A549 (cell line): ENCODE measurements at regions not wholly inside any gene's neighbourhood (a gene's known extent, or its start where the extent isn't known, plus 50 kb on each side); places are given as distances from the start of the nearest gene placed in this dataset.

Experiments
- ATAC-seq, 2 experiments: fragments of 200-7000 bp in 1 of 2; fragments of >200 bp in 1 of 2; cut with Nextera tagmentation in 1 of 2; cut with Tn5 transposase in 1 of 2; 3 replicates each; pipeline versions ENCODE4 v1.8.0 to v1.9.1; 2018 to 2020; ENCODE audit warnings: mild to moderate bottlenecking in 1 of 2, moderate library complexity in 1 of 2
- CTCF ChIA-PET: fragments of 300-600 bp; sonication (Branson Sonifier 250); formaldehyde crosslinking; extraction: SDS; loops from one replicate; lab custom pipeline; 2021; ENCODE audit warnings: antibody characterized with exemption, inconsistent platforms; lab: Yijun Ruan, JAX
- POLR2A ChIA-PET: fragments of 350-600 bp; formaldehyde crosslinking; extraction: SDS; loops from one replicate; lab custom pipeline; 2021; ENCODE audit warnings: antibody characterized with exemption, inconsistent platforms; lab: Yijun Ruan, JAX
- DNase-seq, 2 experiments: peaks; one replicate each; pipeline versions ENCODE4 v3.0.0 to v3.0.0-alpha.2; 2011 to 2016; ENCODE audit warnings: low read depth in 1 of 2, low spot score in 1 of 2
- FAIRE-seq: peaks from 2 replicates; lab custom pipeline; 2011; peaks lifted over from hg19 to GRCh38; lab: Jason Lieb, UNC
- H3K27ac ChIP-seq, 2 experiments: fragments of >200 bp; sonication (Bioruptor Twin); formaldehyde crosslinking; 3 replicates each; pipeline ENCODE4 v1.5.1; 2016 to 2017
- H3K4me1 ChIP-seq: fragments of >200 bp; sonication (Bioruptor Twin); formaldehyde crosslinking; 3 replicates; pipeline ENCODE4 v1.6.1; 2016
- H3K4me2 ChIP-seq: fragments of >200 bp; sonication (Bioruptor Twin); formaldehyde crosslinking; 3 replicates; pipeline ENCODE4 v1.6.1; 2016
- H3K4me3 ChIP-seq: fragments of >200 bp; sonication (Bioruptor Twin); formaldehyde crosslinking; 3 replicates; pipeline ENCODE4 v1.5.1; 2016
- H3K9me3 ChIP-seq: fragments of >200 bp; sonication (Bioruptor Twin); formaldehyde crosslinking; 3 replicates; pipeline ENCODE4 v1.6.1; 2016
- CBX2 ChIP-seq: fragments of 200-600 bp; sonication (generic); IDR thresholded peaks from 2 replicates; pipeline ENCODE4 v1.6.1; 2016; ENCODE audit warnings: low read depth, mild to moderate bottlenecking, borderline replicate concordance
- CBX8 ChIP-seq: fragments of 200-600 bp; sonication (generic); IDR thresholded peaks from 2 replicates; pipeline ENCODE4 v1.6.1; 2016
- CHD2 ChIP-seq: fragments of 150-350 bp; IDR thresholded peaks from 2 replicates; pipeline ENCODE4 v1.6.1; 2014; ENCODE audit warnings: low read length; ENCODE audit not compliant: partially characterized antibody
- EHMT2 ChIP-seq: fragments of 200-600 bp; sonication (generic); IDR thresholded peaks from 2 replicates; pipeline ENCODE4 v1.6.1; 2016; ENCODE audit warnings: antibody characterized with exemption, low read depth, mild to moderate bottlenecking, moderate library complexity
- EP300 ChIP-seq, 2 experiments: fragments of >200 bp; sonication (Bioruptor Twin); formaldehyde crosslinking; IDR thresholded peaks; 2 replicates in 1 of 2; 3 replicates in 1 of 2; pipeline ENCODE4 v1.6.1; 2016 to 2017
- ESRRA ChIP-seq: fragments of 150-350 bp; IDR thresholded peaks from 2 replicates; pipeline ENCODE4 v1.6.1; 2014; ENCODE audit warnings: mild to moderate bottlenecking, low read length, borderline replicate concordance
- FOXS1 ChIP-seq: fragments of 250-450 bp; sonication (Bioruptor Pico); IDR thresholded peaks from 2 replicates; pipeline ENCODE4 v1.5.0; 2020; ENCODE audit warnings: mild to moderate bottlenecking, moderate library complexity
- HDAC2 ChIP-seq: fragments of 200-600 bp; sonication (generic); IDR thresholded peaks from 2 replicates; pipeline ENCODE4 v1.6.1; 2016
- KDM1A ChIP-seq: fragments of 200-600 bp; sonication (generic); IDR thresholded peaks from 2 replicates; pipeline ENCODE4 v1.6.1; 2016; ENCODE audit warnings: low read depth, mild to moderate bottlenecking
- KDM5A ChIP-seq: fragments of 200-600 bp; sonication (generic); IDR thresholded peaks from 2 replicates; pipeline ENCODE4 v1.6.1; 2016; ENCODE audit warnings: antibody characterized with exemption, mild to moderate bottlenecking
- NR3C1 ChIP-seq: fragments of >200 bp; sonication (Bioruptor Twin); formaldehyde crosslinking; IDR thresholded peaks from 3 replicates; pipeline ENCODE4 v1.6.1; 2017
- POLR2AphosphoS2 ChIP-seq: conservative IDR thresholded peaks from 2 replicates; pipeline ENCODE4 v1.6.1; 2012; ENCODE audit warnings: low read length, improper control_type of control experiment, inconsistent platforms
- RNF2 ChIP-seq: fragments of 200-600 bp; sonication (generic); IDR thresholded peaks from 2 replicates; pipeline ENCODE4 v1.6.1; 2016; ENCODE audit warnings: low read depth, mild to moderate bottlenecking, antibody characterized with exemption, moderate library complexity, borderline replicate concordance
- SMC3 ChIP-seq: fragments of >200 bp; sonication (Bioruptor Twin); formaldehyde crosslinking; IDR thresholded peaks from 3 replicates; pipeline ENCODE4 v1.6.1; 2018; ENCODE audit warnings: inconsistent platforms
- TFCP2L1 ChIP-seq: fragments of 250-450 bp; sonication (Bioruptor Pico); IDR thresholded peaks from 2 replicates; pipeline ENCODE4 v1.5.0; 2021; ENCODE audit warnings: mild to moderate bottlenecking
- ZC3H11A ChIP-seq: fragments of 450-650 bp; IDR thresholded peaks from 2 replicates; pipeline ENCODE4 v1.6.1; 2014; ENCODE audit warnings: antibody characterized with exemption, mild to moderate bottlenecking
- ZFP36 ChIP-seq: fragments of 450-650 bp; IDR thresholded peaks from 2 replicates; pipeline ENCODE4 v1.6.1; 2014; ENCODE audit warnings: borderline replicate concordance; ENCODE audit not compliant: partially characterized antibody
- ZNF302 ChIP-seq: fragments of 250-450 bp; sonication (Bioruptor Pico); IDR thresholded peaks from 2 replicates; pipeline ENCODE4 v1.9.0; 2021; ENCODE audit warnings: inconsistent platforms, mild to moderate bottlenecking, moderate library complexity
- WGBS: methylation state at CpG from one replicate; pipeline ENCODE4 v1.1.6; 2017; ENCODE audit errors: missing lambda C conversion rate; 5-methylcytosine and 5-hydroxymethylcytosine counted together
- TF ChIP-seq, protein P1 (sequence below): fragments of 250-450 bp; sonication (Bioruptor Pico); IDR thresholded peaks from 2 replicates; pipeline ENCODE4 v1.5.0; 2021; ENCODE audit warnings: mild to moderate bottlenecking, moderate library complexity, borderline replicate concordance
- TF ChIP-seq, protein P2 (sequence below): fragments of 250-450 bp; sonication (Bioruptor Pico); IDR thresholded peaks from 2 replicates; pipeline ENCODE4 v1.5.0; 2020; ENCODE audit warnings: low read depth, mild to moderate bottlenecking, moderate library complexity
- TF ChIP-seq, protein P3 (sequence below): fragments of >200 bp; sonication (Bioruptor Twin); formaldehyde crosslinking; IDR thresholded peaks from 2 replicates; pipeline ENCODE4 v1.6.1; 2016
- TF ChIP-seq, protein P4 (sequence below): fragments of 200-600 bp; sonication (generic); IDR thresholded peaks from 2 replicates; pipeline ENCODE4 v1.6.1; 2016; ENCODE audit warnings: antibody characterized with exemption, mild to moderate bottlenecking, moderate library complexity

DNA sequence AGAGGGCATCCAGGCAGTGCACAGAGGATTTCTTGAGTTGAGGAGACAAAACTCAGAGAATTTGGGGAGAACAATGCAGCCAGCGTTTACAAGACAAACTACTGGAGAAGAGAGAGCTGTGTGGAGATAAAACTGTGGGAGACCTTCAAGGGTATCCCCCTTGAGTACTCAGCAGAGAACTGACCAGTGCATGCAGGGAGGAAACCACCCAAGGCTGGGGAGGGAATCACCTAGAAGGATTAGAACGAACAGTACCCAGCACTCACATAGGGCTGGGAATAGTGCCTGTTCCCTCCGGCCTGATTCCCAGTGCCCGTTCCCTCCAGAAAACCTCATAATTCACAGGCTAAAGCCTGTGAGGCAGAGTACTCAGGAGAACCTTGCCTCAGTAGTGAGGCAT lies 61.9 kb upstream of the YPEL5 start:
- TF ChIP-seq ZFP36 = no peak
- no peak for TF ChIP-seq TFCP2L1 (CRISPR knock-in tag)
- no peak for TF ChIP-seq FOXS1 (CRISPR knock-in tag)
- TF ChIP-seq CBX8 = no peak
- no peak for TF ChIP-seq ZC3H11A
- no peak for TF ChIP-seq RNF2
- TF ChIP-seq SMC3 = no peak
- no peak for TF ChIP-seq CBX2
- no peak for TF ChIP-seq HDAC2
- TF ChIP-seq, protein P1, sequence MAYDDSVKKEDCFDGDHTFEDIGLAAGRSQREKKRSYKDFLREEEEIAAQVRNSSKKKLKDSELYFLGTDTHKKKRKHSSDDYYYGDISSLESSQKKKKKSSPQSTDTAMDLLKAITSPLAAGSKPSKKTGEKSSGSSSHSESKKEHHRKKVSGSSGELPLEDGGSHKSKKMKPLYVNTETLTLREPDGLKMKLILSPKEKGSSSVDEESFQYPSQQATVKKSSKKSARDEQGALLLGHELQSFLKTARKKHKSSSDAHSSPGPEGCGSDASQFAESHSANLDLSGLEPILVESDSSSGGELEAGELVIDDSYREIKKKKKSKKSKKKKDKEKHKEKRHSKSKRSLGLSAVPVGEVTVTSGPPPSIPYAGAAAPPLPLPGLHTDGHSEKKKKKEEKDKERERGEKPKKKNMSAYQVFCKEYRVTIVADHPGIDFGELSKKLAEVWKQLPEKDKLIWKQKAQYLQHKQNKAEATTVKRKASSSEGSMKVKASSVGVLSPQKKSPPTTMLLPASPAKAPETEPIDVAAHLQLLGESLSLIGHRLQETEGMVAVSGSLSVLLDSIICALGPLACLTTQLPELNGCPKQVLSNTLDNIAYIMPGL (CRISPR knock-in tag) = no peak
- no peak for TF ChIP-seq ZNF302
- no peak for TF ChIP-seq KDM5A
- TF ChIP-seq, protein P2, sequence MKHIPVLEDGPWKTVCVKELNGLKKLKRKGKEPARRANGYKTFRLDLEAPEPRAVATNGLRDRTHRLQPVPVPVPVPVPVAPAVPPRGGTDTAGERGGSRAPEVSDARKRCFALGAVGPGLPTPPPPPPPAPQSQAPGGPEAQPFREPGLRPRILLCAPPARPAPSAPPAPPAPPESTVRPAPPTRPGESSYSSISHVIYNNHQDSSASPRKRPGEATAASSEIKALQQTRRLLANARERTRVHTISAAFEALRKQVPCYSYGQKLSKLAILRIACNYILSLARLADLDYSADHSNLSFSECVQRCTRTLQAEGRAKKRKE (CRISPR knock-in tag) = no peak
- TF ChIP-seq, protein P3, sequence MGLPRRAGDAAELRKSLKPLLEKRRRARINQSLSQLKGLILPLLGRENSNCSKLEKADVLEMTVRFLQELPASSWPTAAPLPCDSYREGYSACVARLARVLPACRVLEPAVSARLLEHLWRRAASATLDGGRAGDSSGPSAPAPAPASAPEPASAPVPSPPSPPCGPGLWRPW = no peak
- Histone ChIP-seq H3K27ac (no peak overlapping the region), H3K9me3 (peaks cover 11% of the 10 kb centered on the region; the same call in 2 of the 3 replicates), H3K4me2 (no peak overlapping the region), H3K4me1 (no peaks in the 10 kb centered on the region), H3K4me3 (no peak overlapping the region)
- FAIRE-seq = no peak
- ChIA-PET POLR2A (no interaction called here), CTCF (interaction anchor here (1.4 to 9.3 kb wide), 3 partner anchors 12 to 30 kb away, joined by 3 to 108 read pairs (median 33); no protein-coding TSS in a partner anchor)
- DNase-seq = no peak
- peak; percentile 14 to 25; a peak in 3 of 6 replicates for ATAC-seq
- WGBS = 30% methylated on average over 4 of the region's 4 CpGs

DNA sequence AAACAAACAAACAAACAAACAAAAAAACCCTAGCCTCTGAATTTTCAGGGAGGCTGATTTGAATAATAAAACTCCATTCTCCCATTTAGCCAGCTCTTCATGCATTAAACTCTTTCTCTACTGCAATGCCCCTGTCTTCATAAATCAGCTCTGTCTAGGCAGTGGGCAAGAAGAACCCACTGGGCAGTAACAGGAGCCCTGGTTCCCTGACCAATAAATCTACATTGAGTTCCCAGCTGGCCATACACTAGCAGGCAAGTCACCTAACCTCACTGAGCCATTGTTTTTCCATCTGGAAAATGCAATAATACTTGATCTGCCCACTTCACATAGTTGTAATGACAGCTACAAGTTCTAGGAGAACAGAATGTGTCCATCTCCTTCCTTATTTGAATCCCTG lies 57.6 kb upstream of the YPEL5 start:
- POLR2A ChIA-PET = no interaction called here
- no peak for ATAC-seq
- H3K4me1 ChIP-seq = no peaks in the 10 kb centered on the region
- no peak overlapping the region for H3K4me2 ChIP-seq
- TF ChIP-seq, protein P4, sequence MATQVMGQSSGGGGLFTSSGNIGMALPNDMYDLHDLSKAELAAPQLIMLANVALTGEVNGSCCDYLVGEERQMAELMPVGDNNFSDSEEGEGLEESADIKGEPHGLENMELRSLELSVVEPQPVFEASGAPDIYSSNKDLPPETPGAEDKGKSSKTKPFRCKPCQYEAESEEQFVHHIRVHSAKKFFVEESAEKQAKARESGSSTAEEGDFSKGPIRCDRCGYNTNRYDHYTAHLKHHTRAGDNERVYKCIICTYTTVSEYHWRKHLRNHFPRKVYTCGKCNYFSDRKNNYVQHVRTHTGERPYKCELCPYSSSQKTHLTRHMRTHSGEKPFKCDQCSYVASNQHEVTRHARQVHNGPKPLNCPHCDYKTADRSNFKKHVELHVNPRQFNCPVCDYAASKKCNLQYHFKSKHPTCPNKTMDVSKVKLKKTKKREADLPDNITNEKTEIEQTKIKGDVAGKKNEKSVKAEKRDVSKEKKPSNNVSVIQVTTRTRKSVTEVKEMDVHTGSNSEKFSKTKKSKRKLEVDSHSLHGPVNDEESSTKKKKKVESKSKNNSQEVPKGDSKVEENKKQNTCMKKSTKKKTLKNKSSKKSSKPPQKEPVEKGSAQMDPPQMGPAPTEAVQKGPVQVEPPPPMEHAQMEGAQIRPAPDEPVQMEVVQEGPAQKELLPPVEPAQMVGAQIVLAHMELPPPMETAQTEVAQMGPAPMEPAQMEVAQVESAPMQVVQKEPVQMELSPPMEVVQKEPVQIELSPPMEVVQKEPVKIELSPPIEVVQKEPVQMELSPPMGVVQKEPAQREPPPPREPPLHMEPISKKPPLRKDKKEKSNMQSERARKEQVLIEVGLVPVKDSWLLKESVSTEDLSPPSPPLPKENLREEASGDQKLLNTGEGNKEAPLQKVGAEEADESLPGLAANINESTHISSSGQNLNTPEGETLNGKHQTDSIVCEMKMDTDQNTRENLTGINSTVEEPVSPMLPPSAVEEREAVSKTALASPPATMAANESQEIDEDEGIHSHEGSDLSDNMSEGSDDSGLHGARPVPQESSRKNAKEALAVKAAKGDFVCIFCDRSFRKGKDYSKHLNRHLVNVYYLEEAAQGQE = no peak
- TF ChIP-seq EP300 (IDR thresholded peaks at IDR 0.05) (no peak), TFCP2L1 (CRISPR knock-in tag) (no peak), CHD2 (no peak), ESRRA (no peak), NR3C1 (no peak), EHMT2 (no peak), POLR2AphosphoS2 (no peak), ZNF302 (no peak), ZFP36 (no peak), FOXS1 (CRISPR knock-in tag) (no peak), KDM1A (no peak)
- TF ChIP-seq, all 56 proteins: peak for 0
- CTCF ChIA-PET = interaction anchor here (1.1 to 9.3 kb wide), 8 partner anchors 12 to 1080 kb away, joined by 3 to 108 read pairs (median 4); partner anchors contain the start of gene YPEL5
- FAIRE-seq = no peak
- peaks cover 4% of the 10 kb centered on the region; the same call in 1 of the 3 replicates for H3K9me3 ChIP-seq
- no peak for DNase-seq
- no peak overlapping the region for H3K4me3 ChIP-seq
- no peak overlapping the region for H3K27ac ChIP-seq
